GM18498 (cell line): ENCODE measurements at regions not wholly inside any gene's neighbourhood (a gene's known extent, or its start where the extent isn't known, plus 50 kb on each side); places are given as distances from the start of the nearest gene placed in this dataset.

ENCODE experiments used
- ATAC-seq: cut with Tn5 transposase; IDR thresholded peaks from one replicate; pipeline ENCODE4 v1.9.1; 2021; ENCODE audit warnings: mild to moderate bottlenecking, moderate library complexity; ENCODE audit not compliant: unreplicated experiment

DNA sequence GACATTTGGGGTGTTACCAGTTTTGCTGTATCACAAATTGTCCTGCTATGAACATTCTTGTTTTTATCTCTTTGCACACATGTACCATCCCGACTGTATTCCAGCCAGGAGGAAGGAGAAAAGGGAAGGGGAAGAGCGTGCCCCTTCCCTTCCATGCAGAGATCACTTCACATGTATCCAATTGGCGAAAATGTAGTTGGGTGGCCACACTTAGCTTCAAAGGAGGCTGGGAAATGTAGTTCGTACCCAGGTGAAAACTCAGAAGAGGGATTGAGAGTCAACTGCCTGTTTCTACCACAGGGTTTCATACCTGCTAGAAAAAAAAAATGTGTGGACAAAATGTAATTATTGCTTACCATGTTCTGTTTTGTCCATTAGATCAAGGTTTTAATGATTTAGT, 189.1 kb upstream of the PELI2 start:
- no peak for ATAC-seq

- no peak for ATAC-seq
Measured at GRCh38 chr14:55930016-55930784, 188.0 kb upstream of the PELI2 start.

- no peak for ATAC-seq
Measured at GRCh38 chr14:55936691-55937090, 181.5 kb upstream of the PELI2 start.

DNA sequence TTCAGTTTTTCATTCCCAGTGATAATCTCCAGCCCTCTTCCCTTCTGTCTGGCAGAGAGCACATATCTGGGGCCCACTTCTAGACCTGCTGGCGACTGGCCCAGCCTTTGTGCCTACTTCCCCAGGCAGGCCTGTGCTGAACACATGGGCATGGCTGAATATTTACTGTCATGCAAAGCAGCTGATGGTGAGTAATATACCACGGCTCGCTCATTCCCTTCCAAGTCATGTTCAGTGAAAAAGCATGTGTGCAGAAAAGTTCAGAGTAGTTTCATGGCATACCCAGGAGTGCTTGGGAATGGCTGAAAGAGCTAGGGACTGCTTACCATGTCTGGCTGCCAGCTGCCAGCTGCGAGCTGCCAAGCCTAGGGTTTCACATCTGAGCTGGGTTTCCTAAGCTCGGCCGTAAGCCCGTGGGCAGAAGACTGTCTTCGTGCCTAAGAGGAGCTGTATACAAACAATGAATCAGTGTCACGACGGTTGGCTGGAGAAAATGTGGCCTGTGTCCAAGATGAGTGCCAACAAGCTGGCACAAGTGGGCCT, 179.9 kb upstream of the PELI2 start:
- ATAC-seq = no peak

DNA sequence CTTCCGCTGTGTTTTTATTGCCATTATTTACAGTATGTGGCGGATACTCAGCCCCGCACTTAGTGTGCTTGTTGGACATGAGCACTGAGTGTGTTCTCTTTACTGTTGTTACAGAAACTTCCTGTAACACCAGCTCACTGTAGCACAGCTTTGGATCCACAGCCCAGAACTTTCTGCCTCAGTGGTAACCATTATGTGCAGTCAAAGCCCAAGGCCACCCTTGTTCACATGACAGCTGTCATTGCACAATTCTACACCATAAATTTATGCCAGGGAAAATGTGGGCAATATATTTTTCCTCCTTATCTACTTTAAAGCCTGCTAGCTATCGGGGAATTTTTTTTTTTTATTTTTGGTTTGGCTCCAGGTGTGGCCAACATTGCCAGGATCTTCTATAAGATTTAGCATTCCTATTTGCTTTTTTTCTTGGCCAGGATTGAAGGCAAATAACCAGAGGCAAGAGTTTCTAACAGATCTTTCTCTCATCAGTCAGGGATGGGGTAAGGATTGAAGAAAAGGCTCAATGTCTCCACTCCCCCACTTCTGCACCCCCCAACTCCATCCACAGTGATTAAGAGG, 176.0 kb upstream of the PELI2 start:
- no peak for ATAC-seq

- ATAC-seq = no peak
Measured at GRCh38 chr14:55942826-55943225, 175.4 kb upstream of the PELI2 start.

- no peak for ATAC-seq
Measured at GRCh38 chr14:55944757-55945156, 173.5 kb upstream of the PELI2 start.

DNA sequence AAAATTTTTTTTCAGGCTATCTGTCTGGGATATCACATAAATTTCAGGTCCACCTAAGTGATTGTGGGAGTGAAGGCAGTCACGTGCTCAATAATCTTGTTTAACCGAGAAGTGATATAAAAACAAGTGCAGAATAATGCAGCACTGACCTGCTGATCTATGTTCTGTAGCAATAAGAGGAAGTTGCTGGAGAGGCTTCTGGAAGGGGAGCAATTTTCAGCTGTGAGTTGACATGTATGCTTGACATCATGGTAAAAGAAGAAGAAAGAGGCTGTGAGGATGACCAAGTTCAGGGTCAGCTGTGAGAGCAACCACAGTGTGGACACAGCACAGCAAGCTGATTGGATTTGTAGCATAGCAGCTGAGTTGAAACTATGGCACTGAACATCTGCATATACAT, 172.0 kb upstream of the PELI2 start:
- no peak for ATAC-seq

DNA sequence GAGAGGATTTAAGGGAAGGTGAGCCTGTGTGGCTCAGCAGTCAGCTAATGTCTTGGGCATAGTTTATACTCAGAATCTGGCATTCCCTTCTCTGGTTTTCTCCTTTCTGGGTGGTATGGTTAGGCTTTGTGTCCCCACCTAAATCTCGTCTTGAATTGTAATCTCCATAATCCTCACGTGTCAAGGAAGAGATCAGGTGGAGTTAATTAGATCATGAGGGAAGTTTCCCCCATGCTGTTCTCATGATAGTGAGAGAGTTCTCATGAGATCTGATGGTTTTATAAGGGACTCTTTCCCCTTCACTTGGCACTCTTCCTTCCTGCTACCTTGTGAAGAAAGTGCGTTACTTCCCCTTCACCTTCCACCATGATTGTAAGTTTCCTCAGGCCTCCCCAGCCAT, 169.8 kb upstream of the PELI2 start:
- no peak for ATAC-seq

GRCh38 chr14:55949708-55950107, 168.5 kb upstream of the PELI2 start:
- no peak for ATAC-seq

DNA sequence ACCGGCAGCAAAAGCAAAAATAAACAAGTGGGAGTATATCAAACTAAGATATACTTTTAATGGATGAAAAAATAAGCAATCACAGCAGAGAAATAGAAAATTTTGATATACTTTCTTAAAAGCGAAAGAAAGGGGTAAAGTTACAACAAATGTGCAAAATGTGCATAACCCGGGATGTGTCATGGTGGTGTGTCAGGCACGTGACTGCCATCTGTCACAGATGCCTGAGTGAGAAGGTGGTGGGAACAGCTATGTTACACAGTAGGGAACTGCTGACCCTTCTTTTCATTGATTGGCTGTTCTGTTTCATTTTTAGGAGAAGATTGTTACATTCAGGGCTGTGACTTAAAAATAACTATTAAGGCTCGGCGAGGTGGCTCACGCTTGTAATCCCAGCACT, 168.1 kb upstream of the PELI2 start:
- ATAC-seq = no peak

DNA sequence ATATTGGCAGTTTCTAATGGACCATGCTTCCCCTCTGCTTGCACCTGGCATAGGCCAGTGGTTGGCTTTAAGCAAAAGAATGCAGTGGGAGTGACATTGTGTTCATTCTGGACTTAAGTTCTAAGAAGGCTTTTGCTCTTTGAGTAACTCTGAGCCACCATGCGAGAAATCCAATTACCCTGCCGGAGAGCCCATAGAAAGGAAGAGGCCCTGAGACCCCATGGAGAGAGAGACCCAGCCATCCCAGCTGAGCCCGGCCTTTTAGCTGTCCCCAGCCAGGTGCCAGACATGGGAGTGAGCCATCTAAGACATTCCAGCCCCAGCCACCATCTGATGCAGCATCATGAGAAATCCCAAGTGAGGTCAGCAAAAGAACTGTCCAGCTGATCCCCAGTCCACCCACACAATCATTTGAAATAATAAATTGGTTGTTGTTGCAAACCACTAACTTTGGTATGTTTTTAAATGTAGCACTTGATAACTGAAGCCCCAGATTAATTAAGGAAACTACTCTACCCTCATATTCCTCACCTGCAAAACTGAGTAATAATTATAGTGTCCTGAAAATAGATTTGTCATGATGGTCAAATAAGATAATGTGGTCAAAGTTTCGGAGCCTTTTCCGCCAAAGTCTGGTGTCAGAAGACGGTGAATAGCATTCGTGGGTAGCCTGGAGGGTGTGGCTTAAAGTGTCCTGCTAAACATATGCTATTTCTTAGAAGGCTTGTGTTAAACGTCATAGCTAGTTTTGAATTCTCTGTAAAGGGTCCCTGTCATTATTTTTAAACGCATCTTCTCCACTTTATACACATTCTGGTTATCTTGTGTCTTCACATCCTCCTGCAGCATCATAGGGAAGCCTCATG, 166.6 kb upstream of the PELI2 start:
- ATAC-seq = no peak

- no peak for ATAC-seq
Measured at GRCh38 chr14:55954108-55954507, 164.1 kb upstream of the PELI2 start.

DNA sequence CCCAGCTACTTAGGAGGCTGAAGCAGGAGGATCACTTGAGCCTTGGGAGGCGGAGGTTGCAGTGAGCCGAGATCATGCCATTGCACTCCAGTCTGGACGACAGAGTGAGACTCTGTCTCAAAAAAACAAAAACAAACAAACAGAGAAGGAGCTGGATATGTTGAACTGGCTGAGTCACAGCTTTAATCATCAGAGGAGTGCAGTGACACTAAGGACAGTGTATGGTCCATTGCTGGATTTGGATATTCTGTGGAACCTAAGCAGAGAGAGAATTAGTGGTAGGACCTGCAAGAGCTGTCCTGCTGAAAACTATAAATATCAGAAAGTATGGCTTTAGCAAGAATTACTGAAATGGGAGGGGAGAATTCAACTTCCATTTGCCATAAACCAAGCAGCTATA, 163.0 kb upstream of the PELI2 start:
- no peak for ATAC-seq

GRCh38 chr14:55957950-55958349, 160.3 kb upstream of the PELI2 start:
- ATAC-seq = no peak

GRCh38 chr14:55963295-55963694, 154.9 kb upstream of the PELI2 start:
- ATAC-seq = no peak

DNA sequence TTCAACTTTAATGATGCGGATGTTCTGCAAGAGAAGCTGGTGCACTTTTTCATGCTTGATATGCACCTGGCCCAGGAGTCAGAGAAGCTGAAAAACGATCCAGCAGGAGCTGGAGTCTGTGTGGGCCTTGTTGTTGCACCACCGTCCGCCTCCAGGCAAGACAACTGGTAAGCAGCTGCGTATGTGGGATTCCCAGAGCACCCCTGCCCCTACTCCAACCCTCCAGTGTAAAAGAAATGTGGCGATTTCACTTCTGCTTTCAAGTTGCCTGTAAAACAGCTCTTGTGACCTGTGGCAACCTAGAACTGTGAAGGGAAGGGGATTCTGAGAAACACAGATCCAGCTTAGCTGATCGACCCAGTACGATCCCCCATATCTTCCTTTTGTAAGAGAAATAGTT, 154.1 kb upstream of the PELI2 start:
- no peak for ATAC-seq

DNA sequence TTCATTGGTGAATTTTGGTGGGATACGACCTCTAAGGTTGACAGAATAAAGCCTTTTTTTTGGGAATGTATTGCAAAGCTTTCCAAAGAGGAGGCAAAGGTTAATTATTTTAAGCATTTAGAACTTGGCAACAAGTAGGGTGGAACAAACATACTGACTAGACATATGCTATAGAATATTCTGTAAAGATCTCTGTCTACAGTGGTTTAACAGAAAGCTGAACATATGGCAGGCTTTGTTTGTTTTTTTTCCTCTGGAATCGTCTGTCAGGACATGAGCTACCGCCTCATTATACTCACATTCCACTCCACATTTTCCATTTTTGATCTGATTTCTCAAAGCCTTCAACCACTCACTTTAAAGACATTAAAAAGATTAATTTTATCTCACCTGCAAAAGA, 153.4 kb upstream of the PELI2 start:
- no peak for ATAC-seq

DNA sequence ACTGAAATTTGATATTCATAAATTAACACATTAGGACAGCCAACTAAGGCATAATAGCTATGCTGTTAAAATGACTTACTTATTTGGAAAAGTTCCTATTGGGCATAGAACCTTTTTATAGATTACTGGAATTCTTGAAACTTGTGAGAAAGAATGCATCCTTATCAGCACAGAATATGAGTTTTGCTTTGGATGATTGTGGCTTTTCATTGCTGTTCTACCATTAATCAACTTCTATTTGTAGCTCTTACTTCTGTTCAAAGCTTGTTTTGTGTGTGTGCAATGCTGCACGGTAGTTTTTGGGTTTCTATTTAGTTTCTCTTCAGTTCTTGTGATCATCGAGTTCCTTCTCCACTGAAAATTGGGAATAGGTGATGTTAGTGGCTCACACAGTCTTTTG, 152.4 kb upstream of the PELI2 start:
- ATAC-seq = no peak

DNA sequence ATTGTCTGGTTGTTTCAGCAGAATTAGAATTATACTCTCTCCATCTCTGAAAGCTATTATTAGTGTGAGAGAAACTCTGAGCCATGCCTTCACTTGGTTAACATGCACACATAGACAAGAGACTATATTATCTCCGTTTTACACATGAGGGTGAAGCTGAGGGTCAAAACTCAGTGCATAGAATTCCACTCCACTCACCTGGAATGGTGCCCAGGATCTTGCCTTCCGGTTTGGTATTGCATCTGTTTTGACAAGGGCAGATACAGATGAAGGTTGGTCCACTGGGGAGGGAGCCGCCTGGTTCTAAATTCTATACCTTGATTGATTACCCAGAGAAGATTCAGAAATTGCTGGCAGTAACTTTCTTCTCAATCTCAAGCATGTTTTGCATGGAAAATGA, 149.5 kb upstream of the PELI2 start:
- no peak for ATAC-seq

GRCh38 chr14:55973285-55973800, 144.9 kb upstream of the PELI2 start:
- no peak for ATAC-seq
